ENCODE measurements at regions not wholly inside any gene's neighbourhood (a gene's known extent, or its start where the extent isn't known, plus 50 kb on each side); places are given as distances from the start of the nearest gene placed in this dataset.

DNA sequence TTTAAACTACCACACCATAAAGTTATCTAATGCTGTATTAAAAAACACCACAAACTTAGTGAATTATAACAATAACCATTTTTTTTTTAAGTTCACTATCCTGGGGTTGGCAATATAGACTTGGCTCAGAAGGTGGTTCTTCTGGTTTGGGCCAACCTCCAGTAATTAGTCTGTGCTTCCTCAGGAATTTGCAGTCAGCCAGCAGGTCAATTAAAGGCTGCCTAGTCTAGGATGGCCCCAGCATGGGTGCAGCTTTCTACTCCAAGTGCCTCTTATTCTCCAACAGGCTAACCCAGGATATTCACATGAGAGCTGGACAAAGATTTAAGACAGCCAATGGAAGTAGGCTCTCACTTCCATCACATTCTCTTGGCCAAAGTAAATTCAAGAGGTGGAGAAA is 379.1 kb upstream of the FIGN start:
- no peak for TF ChIP-seq EZH2phosphoT487 (IDR thresholded peaks at IDR 0.05)
- TF ChIP-seq EZH2 (IDR thresholded peaks at IDR 0.05), result no peak
- Histone ChIP-seq H3K79me2 (ENCODE audit: low read depth) (no peaks in the 10 kb centered on the region), H3K4me1 (peaks cover 13% of the 10 kb centered on the region), H3K9me3 (ENCODE audit: low read depth) (no peaks in the 10 kb centered on the region), H3F3A (ENCODE audit: low read depth) (peaks cover 6% of the 10 kb centered on the region), H4K20me1 (ENCODE audit: low read depth) (no peaks in the 10 kb centered on the region), H3K27me3 (no peaks in the 10 kb centered on the region), H2AFZ (replicated peaks) (no peak overlapping the region), H3K36me3 (no peaks in the 10 kb centered on the region), H3K9ac (no peak overlapping the region), H3K27ac (no peak overlapping the region), H3K4me2 (peak overlapping the region; percentile 8), H3K4me3 (no peak overlapping the region)
- Mint-ChIP-seq H3K9me3 (no peaks in the 10 kb centered on the region), H3K27ac (no peak overlapping the region), H3K36me3 (no peaks in the 10 kb centered on the region), H3K27me3 (ENCODE audit: insufficient read depth, low read depth) (no peaks in the 10 kb centered on the region), H3K4me1 (no peaks in the 10 kb centered on the region), H3K4me3 (no peak overlapping the region)
- DNase-seq (ENCODE audit: low spot score), result peak; percentile 40

DNA sequence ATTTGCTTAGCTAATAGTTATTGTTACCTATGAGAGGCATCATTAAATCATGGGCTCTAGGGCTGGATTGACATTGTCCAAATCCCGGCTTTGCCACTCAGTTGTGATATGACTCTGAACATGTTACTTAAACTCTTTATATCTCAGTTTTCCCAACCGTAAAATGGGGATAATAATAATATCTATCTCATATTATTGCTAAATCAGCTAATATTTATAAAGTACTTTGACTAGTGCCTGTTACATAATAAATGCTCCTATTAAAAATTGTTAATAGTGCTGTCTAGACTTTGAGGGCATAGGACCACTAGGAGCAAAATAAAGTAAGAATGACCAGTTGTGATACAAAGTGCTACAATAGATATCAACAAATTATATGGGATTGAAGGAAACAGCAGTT is 376.3 kb upstream of the FIGN start:
- H3K4me3 Mint-ChIP-seq, result no peak overlapping the region

DNA sequence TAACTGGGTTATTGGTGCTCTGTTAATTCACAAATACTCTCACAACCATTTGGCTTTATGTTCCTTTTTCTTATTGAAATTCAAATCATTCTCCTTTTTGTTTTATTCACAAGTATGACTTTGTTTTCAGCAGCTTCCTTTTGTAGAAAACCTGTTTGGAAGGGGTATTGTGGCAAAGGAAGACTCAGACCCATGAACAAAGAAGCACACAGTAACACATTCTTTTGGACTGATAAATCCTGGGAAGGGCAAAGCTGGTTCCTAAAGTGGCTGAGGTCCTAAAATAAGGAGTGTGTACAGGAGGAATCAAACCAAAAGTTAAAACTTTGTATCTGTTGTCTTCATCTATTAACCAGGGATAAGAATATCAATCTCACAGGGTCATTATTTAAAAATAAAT is 374.7 kb upstream of the FIGN start:
- H3K27me3 Mint-ChIP-seq (ENCODE audit: insufficient read depth, low read depth), result no peaks in the 10 kb centered on the region
- Histone ChIP-seq H3K9ac (no peak overlapping the region), H3K4me3 (no peak overlapping the region), H3K36me3 (no peaks in the 10 kb centered on the region), H4K20me1 (ENCODE audit: low read depth) (no peaks in the 10 kb centered on the region), H3K9me3 (ENCODE audit: low read depth) (no peaks in the 10 kb centered on the region), H3K4me1 (peaks cover 14% of the 10 kb centered on the region), H3K27ac (no peak overlapping the region), H2AFZ (replicated peaks) (no peak overlapping the region), H3K79me2 (ENCODE audit: low read depth) (no peaks in the 10 kb centered on the region), H3K4me2 (peak overlapping the region; percentile 50), H3F3A (ENCODE audit: low read depth) (peaks cover 6% of the 10 kb centered on the region), H3K27me3 (no peaks in the 10 kb centered on the region)
- DNase-seq (ENCODE audit: low spot score), result peak; percentile 32
- H3K36me3 Mint-ChIP-seq, result no peaks in the 10 kb centered on the region
- no peaks in the 10 kb centered on the region for H3K9me3 Mint-ChIP-seq
- TF ChIP-seq CTCF (IDR thresholded peaks at IDR 0.05) (no peak), EZH2phosphoT487 (IDR thresholded peaks at IDR 0.05) (no peak), EZH2 (IDR thresholded peaks at IDR 0.05) (no peak)
- H3K27ac Mint-ChIP-seq, result no peak overlapping the region
- H3K4me3 Mint-ChIP-seq, result no peak overlapping the region
- no peaks in the 10 kb centered on the region for H3K4me1 Mint-ChIP-seq

More for the DNA sequence above, 376.3 kb upstream of the FIGN start:
- Histone ChIP-seq H4K20me1 (ENCODE audit: low read depth) (no peaks in the 10 kb centered on the region), H3K27ac (no peak overlapping the region), H3K79me2 (ENCODE audit: low read depth) (no peaks in the 10 kb centered on the region), H3K9ac (no peak overlapping the region), H3K27me3 (no peaks in the 10 kb centered on the region), H3K4me1 (peaks cover 14% of the 10 kb centered on the region), H3K4me2 (no peak overlapping the region), H2AFZ (replicated peaks) (no peak overlapping the region), H3K4me3 (no peak overlapping the region), H3F3A (ENCODE audit: low read depth) (peaks cover 6% of the 10 kb centered on the region), H3K9me3 (ENCODE audit: low read depth) (no peaks in the 10 kb centered on the region), H3K36me3 (no peaks in the 10 kb centered on the region)
- TF ChIP-seq EZH2 (IDR thresholded peaks at IDR 0.05) (no peak), EZH2phosphoT487 (IDR thresholded peaks at IDR 0.05) (no peak), CTCF (IDR thresholded peaks at IDR 0.05) (no peak)
- no peaks in the 10 kb centered on the region for H3K9me3 Mint-ChIP-seq
- no peak overlapping the region for H3K27ac Mint-ChIP-seq
- no peak for DNase-seq (ENCODE audit: low spot score)
- no peaks in the 10 kb centered on the region for H3K27me3 Mint-ChIP-seq (ENCODE audit: insufficient read depth, low read depth)
- H3K36me3 Mint-ChIP-seq, result no peaks in the 10 kb centered on the region
- H3K4me1 Mint-ChIP-seq, result no peaks in the 10 kb centered on the region

DNA sequence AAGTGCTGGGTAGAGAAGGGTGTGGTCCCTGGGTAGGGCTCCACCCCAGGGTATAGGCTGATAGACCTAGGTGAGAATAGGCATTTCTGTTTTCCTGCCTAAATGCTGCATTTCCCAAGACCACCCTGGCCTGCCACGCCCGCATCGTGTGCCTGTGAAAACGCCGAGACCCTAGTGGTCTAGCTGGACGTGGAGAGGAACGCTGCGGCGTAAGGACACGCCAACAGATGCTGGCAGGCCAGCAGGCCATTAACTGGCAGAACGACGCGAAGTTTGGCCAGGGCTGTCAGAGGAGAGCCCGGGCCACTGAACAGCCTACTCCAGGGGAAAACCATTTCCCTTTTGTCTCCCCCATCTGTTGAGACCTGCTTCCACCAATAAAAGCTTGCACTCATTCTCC is 373.2 kb upstream of the FIGN start:
- no peaks in the 10 kb centered on the region for H4K20me1 ChIP-seq (ENCODE audit: low read depth)
- peak overlapping the region; percentile 60 for H2AFZ ChIP-seq (replicated peaks)
- H3K36me3 ChIP-seq, result no peaks in the 10 kb centered on the region
- no peak for TF ChIP-seq EZH2 (IDR thresholded peaks at IDR 0.05)
- no peak for TF ChIP-seq CTCF (IDR thresholded peaks at IDR 0.05)
- TF ChIP-seq EZH2phosphoT487 (IDR thresholded peaks at IDR 0.05), result no peak
- H3K27ac ChIP-seq, result no peak overlapping the region
- H3K4me3 Mint-ChIP-seq, result no peak overlapping the region
- no peaks in the 10 kb centered on the region for H3K9me3 ChIP-seq (ENCODE audit: low read depth)
- H3K4me2 ChIP-seq, result no peak overlapping the region
- no peak overlapping the region for H3K9ac ChIP-seq
- H3K27ac Mint-ChIP-seq, result no peak overlapping the region
- no peak for DNase-seq (ENCODE audit: low spot score)
- no peaks in the 10 kb centered on the region for H3K36me3 Mint-ChIP-seq
- no peaks in the 10 kb centered on the region for H3K4me1 Mint-ChIP-seq
- no peaks in the 10 kb centered on the region for H3K79me2 ChIP-seq (ENCODE audit: low read depth)
- H3K4me3 ChIP-seq, result no peak overlapping the region
- no peaks in the 10 kb centered on the region for H3K27me3 ChIP-seq
- H3K4me1 ChIP-seq, result peaks cover 10% of the 10 kb centered on the region
- no peaks in the 10 kb centered on the region for H3K27me3 Mint-ChIP-seq (ENCODE audit: insufficient read depth, low read depth)
- no peaks in the 10 kb centered on the region for H3K9me3 Mint-ChIP-seq
- peaks cover 6% of the 10 kb centered on the region for H3F3A ChIP-seq (ENCODE audit: low read depth)

Measured in neural progenitor cell (in vitro differentiated cells).